HG02759 (cell line): ENCODE measurements at regions not wholly inside any gene's neighbourhood (a gene's known extent, or its start where the extent isn't known, plus 50 kb on each side); places are given as distances from the start of the nearest gene placed in this dataset.
"Not testable (repeated sequence)": the region's sequence is repeated elsewhere in the genome, so short reads cannot be mapped to it uniquely, and the experiment has no call there.

ENCODE experiments used
- ATAC-seq: cut with Tn5 transposase; IDR thresholded peaks from one replicate; pipeline ENCODE4 v1.9.1; 2021; ENCODE audit warnings: mild to moderate bottlenecking, moderate library complexity; ENCODE audit not compliant: unreplicated experiment

GRCh38 chrX:131821945-131822622 lies 201.0 kb upstream of the STK26 start:
- no peak for ATAC-seq

- ATAC-seq = no peak
These were observed 196.5 kb upstream of the STK26 start for GRCh38 chrX:131826572-131826971.

- ATAC-seq = peak; percentile 48
These were observed 195.2 kb upstream of the STK26 start for GRCh38 chrX:131827935-131828334.

- ATAC-seq = no peak
These were observed 194.6 kb upstream of the STK26 start for GRCh38 chrX:131828482-131828881.

GRCh38 chrX:131830400-131831184 lies 192.5 kb upstream of the STK26 start:
- peak; percentile 86 for ATAC-seq

- no peak for ATAC-seq
These were observed 191.9 kb upstream of the STK26 start for GRCh38 chrX:131831185-131831520.

GRCh38 chrX:131836161-131836560 lies 186.9 kb upstream of the STK26 start:
- ATAC-seq = no peak

- no peak for ATAC-seq
These were observed 185.8 kb upstream of the STK26 start for GRCh38 chrX:131837325-131837724.

- no peak for ATAC-seq
These were observed 182.2 kb upstream of the STK26 start for GRCh38 chrX:131840799-131841495.

- peak; percentile 75 for ATAC-seq
These were observed 181.3 kb upstream of the STK26 start for GRCh38 chrX:131841496-131842437.

GRCh38 chrX:131843987-131844386 lies 179.1 kb upstream of the STK26 start:
- ATAC-seq = no peak

- no peak for ATAC-seq
These were observed 177.9 kb upstream of the STK26 start for GRCh38 chrX:131845201-131845600.

- no peak for ATAC-seq
These were observed 177.3 kb upstream of the STK26 start for GRCh38 chrX:131845771-131846170.

- not testable (repeated sequence) for ATAC-seq
These were observed 172.1 kb upstream of the STK26 start for GRCh38 chrX:131850964-131851363.

GRCh38 chrX:131853440-131853839 lies 169.7 kb upstream of the STK26 start:
- no peak for ATAC-seq

GRCh38 chrX:131854581-131854980 lies 168.5 kb upstream of the STK26 start:
- ATAC-seq = no peak

GRCh38 chrX:131861088-131861787 lies 161.9 kb upstream of the STK26 start:
- ATAC-seq = no peak

- no peak for ATAC-seq
These were observed 160.8 kb upstream of the STK26 start for GRCh38 chrX:131862321-131862720.

GRCh38 chrX:131869182-131869581 lies 153.9 kb upstream of the STK26 start:
- no peak for ATAC-seq

GRCh38 chrX:131874300-131874699 lies 148.8 kb upstream of the STK26 start:
- no peak for ATAC-seq
